A549 (cell line): ENCODE measurements at regions not wholly inside any gene's neighbourhood (a gene's known extent, or its start where the extent isn't known, plus 50 kb on each side); places are given as distances from the start of the nearest gene placed in this dataset.

Experiments used
- ATAC-seq, 2 experiments: fragments of 200-7000 bp in 1 of 2; fragments of >200 bp in 1 of 2; cut with Nextera tagmentation in 1 of 2; cut with Tn5 transposase in 1 of 2; 3 replicates each; pipeline versions ENCODE4 v1.8.0 to v1.9.1; 2018 to 2020; ENCODE audit warnings: mild to moderate bottlenecking in 1 of 2, moderate library complexity in 1 of 2
- CTCF ChIA-PET: fragments of 300-600 bp; sonication (Branson Sonifier 250); formaldehyde crosslinking; extraction: SDS; loops from one replicate; lab custom pipeline; 2021; ENCODE audit warnings: antibody characterized with exemption, inconsistent platforms; lab: Yijun Ruan, JAX
- POLR2A ChIA-PET: fragments of 350-600 bp; formaldehyde crosslinking; extraction: SDS; loops from one replicate; lab custom pipeline; 2021; ENCODE audit warnings: antibody characterized with exemption, inconsistent platforms; lab: Yijun Ruan, JAX
- DNase-seq, 2 experiments: peaks; one replicate each; pipeline versions ENCODE4 v3.0.0 to v3.0.0-alpha.2; 2011 to 2016; ENCODE audit warnings: low read depth in 1 of 2, low spot score in 1 of 2
- FAIRE-seq: peaks from 2 replicates; lab custom pipeline; 2011; peaks lifted over from hg19 to GRCh38; lab: Jason Lieb, UNC
- H3K27ac ChIP-seq, 2 experiments: fragments of >200 bp; sonication (Bioruptor Twin); formaldehyde crosslinking; 3 replicates each; pipeline ENCODE4 v1.5.1; 2016 to 2017
- H3K4me1 ChIP-seq: fragments of >200 bp; sonication (Bioruptor Twin); formaldehyde crosslinking; 3 replicates; pipeline ENCODE4 v1.6.1; 2016
- H3K4me2 ChIP-seq: fragments of >200 bp; sonication (Bioruptor Twin); formaldehyde crosslinking; 3 replicates; pipeline ENCODE4 v1.6.1; 2016
- H3K4me3 ChIP-seq: fragments of >200 bp; sonication (Bioruptor Twin); formaldehyde crosslinking; 3 replicates; pipeline ENCODE4 v1.5.1; 2016
- H3K9me3 ChIP-seq: fragments of >200 bp; sonication (Bioruptor Twin); formaldehyde crosslinking; 3 replicates; pipeline ENCODE4 v1.6.1; 2016
- CBX2 ChIP-seq: fragments of 200-600 bp; sonication (generic); IDR thresholded peaks from 2 replicates; pipeline ENCODE4 v1.6.1; 2016; ENCODE audit warnings: low read depth, mild to moderate bottlenecking, borderline replicate concordance
- CHD2 ChIP-seq: fragments of 150-350 bp; IDR thresholded peaks from 2 replicates; pipeline ENCODE4 v1.6.1; 2014; ENCODE audit warnings: low read length; ENCODE audit not compliant: partially characterized antibody
- CHD4 ChIP-seq: fragments of 200-600 bp; sonication (generic); IDR thresholded peaks from 2 replicates; pipeline ENCODE4 v1.6.1; 2016; ENCODE audit warnings: antibody characterized with exemption, mild to moderate bottlenecking, borderline replicate concordance
- FOSL2 ChIP-seq, 2 experiments: fragments of 450-650 bp in 1 of 2; fragments of >200 bp in 1 of 2; sonication (Bioruptor Twin) in 1 of 2; formaldehyde crosslinking; IDR thresholded peaks; 2 replicates each; pipeline versions ENCODE4 v1.5.0 to v1.6.1; 2016 to 2020; ENCODE audit warnings: mild to moderate bottlenecking in 1 of 2, moderate library complexity in 1 of 2
- FOXS1 ChIP-seq: fragments of 250-450 bp; sonication (Bioruptor Pico); IDR thresholded peaks from 2 replicates; pipeline ENCODE4 v1.5.0; 2020; ENCODE audit warnings: mild to moderate bottlenecking, moderate library complexity
- GATA3 ChIP-seq: IDR thresholded peaks from 2 replicates; pipeline ENCODE4 v1.6.1; 2012; ENCODE audit warnings: borderline replicate concordance
- HEYL ChIP-seq: fragments of 250-450 bp; sonication (Bioruptor Pico); IDR thresholded peaks from 2 replicates; pipeline ENCODE4 v1.8.0; 2021; ENCODE audit warnings: mild to moderate bottlenecking, moderate library complexity
- HOXA7 ChIP-seq: fragments of 250-450 bp; sonication (Bioruptor Pico); IDR thresholded peaks from 2 replicates; pipeline ENCODE4 v1.5.0; 2020; ENCODE audit warnings: mild to moderate bottlenecking, moderate library complexity
- HOXB13 ChIP-seq: fragments of 250-450 bp; sonication (Bioruptor Pico); IDR thresholded peaks from 2 replicates; pipeline ENCODE4 v1.5.0; 2020; ENCODE audit warnings: low read depth, mild to moderate bottlenecking, moderate library complexity
- HOXB5 ChIP-seq: fragments of 250-450 bp; sonication (Bioruptor Pico); IDR thresholded peaks from 2 replicates; pipeline ENCODE4 v1.5.0; 2020; ENCODE audit warnings: mild to moderate bottlenecking, moderate library complexity
- JUNB ChIP-seq: fragments of >200 bp; sonication (Bioruptor Twin); formaldehyde crosslinking; IDR thresholded peaks from 2 replicates; pipeline ENCODE4 v1.6.1; 2016
- KDM1A ChIP-seq: fragments of 200-600 bp; sonication (generic); IDR thresholded peaks from 2 replicates; pipeline ENCODE4 v1.6.1; 2016; ENCODE audit warnings: low read depth, mild to moderate bottlenecking
- MAX ChIP-seq: IDR thresholded peaks from 2 replicates; pipeline ENCODE4 v1.6.1; 2012
- NPAS2 ChIP-seq: fragments of 250-450 bp; sonication (Bioruptor Pico); IDR thresholded peaks from 2 replicates; pipeline ENCODE4 v1.8.0; 2022; ENCODE audit warnings: mild to moderate bottlenecking, moderate library complexity, borderline replicate concordance
- PHF8 ChIP-seq: fragments of 200-600 bp; sonication (generic); IDR thresholded peaks from 2 replicates; pipeline ENCODE4 v1.6.1; 2016; ENCODE audit warnings: low read depth, mild to moderate bottlenecking, antibody characterized with exemption, moderate library complexity, borderline replicate concordance
- POLR2AphosphoS2 ChIP-seq: conservative IDR thresholded peaks from 2 replicates; pipeline ENCODE4 v1.6.1; 2012; ENCODE audit warnings: low read length, improper control_type of control experiment, inconsistent platforms
- RARB ChIP-seq: fragments of 250-450 bp; sonication (Bioruptor Pico); IDR thresholded peaks from 2 replicates; pipeline ENCODE4 v1.8.0; 2021; ENCODE audit warnings: mild to moderate bottlenecking, moderate library complexity
- REST ChIP-seq: fragments of 200-600 bp; sonication (generic); IDR thresholded peaks from 2 replicates; pipeline ENCODE4 v1.6.1; 2016; ENCODE audit warnings: antibody characterized with exemption, mild to moderate bottlenecking, moderate library complexity
- RFX5 ChIP-seq: fragments of 450-650 bp; IDR thresholded peaks from 2 replicates; pipeline ENCODE4 v1.7.1; 2014; ENCODE audit warnings: antibody characterized with exemption, mild to moderate bottlenecking, moderate library complexity
- RNF2 ChIP-seq: fragments of 200-600 bp; sonication (generic); IDR thresholded peaks from 2 replicates; pipeline ENCODE4 v1.6.1; 2016; ENCODE audit warnings: low read depth, mild to moderate bottlenecking, antibody characterized with exemption, moderate library complexity, borderline replicate concordance
- SREBF2 ChIP-seq: fragments of 450-650 bp; IDR thresholded peaks from 2 replicates; pipeline ENCODE4 v1.6.1; 2014; ENCODE audit warnings: mild to moderate bottlenecking, moderate library complexity
- ZC3H11A ChIP-seq: fragments of 450-650 bp; IDR thresholded peaks from 2 replicates; pipeline ENCODE4 v1.6.1; 2014; ENCODE audit warnings: antibody characterized with exemption, mild to moderate bottlenecking
- ZSCAN20 ChIP-seq: fragments of 250-450 bp; sonication (Bioruptor Pico); IDR thresholded peaks from 2 replicates; pipeline ENCODE4 v1.8.0; 2022; ENCODE audit warnings: mild to moderate bottlenecking, moderate library complexity
- WGBS: methylation state at CpG from one replicate; pipeline ENCODE4 v1.1.6; 2017; ENCODE audit errors: missing lambda C conversion rate; 5-methylcytosine and 5-hydroxymethylcytosine counted together
- TF ChIP-seq, protein P1 (sequence below): fragments of >200 bp; sonication (Bioruptor Twin); formaldehyde crosslinking; IDR thresholded peaks from 3 replicates; pipeline ENCODE4 v1.6.1; 2016
- TF ChIP-seq, protein P2 (sequence below): fragments of 150-350 bp; IDR thresholded peaks from 2 replicates; pipeline ENCODE4 v1.6.1; 2014; ENCODE audit warnings: low read depth, mild to moderate bottlenecking, low read length

DNA sequence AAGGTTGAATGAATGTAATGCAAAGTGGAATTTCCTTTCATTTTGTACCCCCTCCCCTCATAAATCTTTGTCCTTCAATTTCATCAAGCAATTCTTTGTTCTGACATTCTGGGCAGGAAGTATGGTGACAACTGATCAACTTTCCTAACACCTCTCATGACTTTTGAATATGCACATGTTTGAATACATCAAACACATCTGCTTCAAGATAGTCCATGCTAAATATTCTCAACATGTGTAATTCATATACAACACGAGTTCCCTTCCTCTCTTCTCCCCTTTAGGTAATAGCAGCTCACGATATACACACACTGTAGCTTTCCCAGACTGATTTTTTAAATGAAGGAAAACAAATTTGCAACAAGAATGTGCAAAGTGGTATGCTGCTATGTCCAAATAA lies 103.6 kb upstream of the EFNA5 start:
- Histone ChIP-seq H3K4me2 (no peak overlapping the region), H3K4me1 (no peaks in the 10 kb centered on the region), H3K9me3 (no peaks in the 10 kb centered on the region), H3K27ac (no peak overlapping the region), H3K4me3 (no peak overlapping the region)
- no peak for DNase-seq
- no peak for ATAC-seq
- TF ChIP-seq POLR2AphosphoS2 (no peak), JUNB (no peak), FOXS1 (CRISPR knock-in tag) (no peak), RARB (CRISPR knock-in tag) (no peak), CHD2 (no peak)
- ChIA-PET CTCF (no interaction called here), POLR2A (no interaction called here)
- WGBS: 25% methylated on average over 2 of the region's 2 CpGs
- no peak for FAIRE-seq

DNA sequence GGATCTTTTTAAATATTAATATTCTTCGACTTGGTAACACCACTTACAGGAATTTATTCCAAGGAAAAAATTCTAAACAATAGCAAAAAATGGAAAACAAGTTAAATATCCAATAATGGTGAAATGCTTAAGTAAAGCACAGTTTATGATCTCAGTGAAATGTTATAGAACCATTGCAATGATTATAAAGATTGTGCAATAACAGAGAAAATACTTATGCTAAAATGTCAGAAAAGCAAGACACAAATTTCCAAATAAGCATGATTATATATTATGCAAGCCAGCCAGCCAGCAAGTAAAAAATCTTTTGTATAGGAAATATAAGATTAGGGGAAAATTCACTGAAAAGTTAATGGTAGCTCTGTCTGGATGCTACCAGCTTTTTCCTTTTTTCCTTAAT lies 102.7 kb upstream of the EFNA5 start:
- ATAC-seq (no peak), DNase-seq (no peak), FAIRE-seq (no peak)
- no peak for TF ChIP-seq MAX
- no peak for TF ChIP-seq NPAS2 (CRISPR knock-in tag)
- TF ChIP-seq RFX5: no peak
- no peak for TF ChIP-seq RNF2
- no peak for TF ChIP-seq HOXA7 (CRISPR knock-in tag)
- no peak for TF ChIP-seq CHD4
- TF ChIP-seq GATA3: no peak
- TF ChIP-seq HOXB5 (CRISPR knock-in tag): no peak
- no peak for TF ChIP-seq CBX2
- Histone ChIP-seq H3K4me3 (no peak overlapping the region), H3K4me2 (no peak overlapping the region), H3K4me1 (no peaks in the 10 kb centered on the region), H3K27ac (no peak overlapping the region), H3K9me3 (no peaks in the 10 kb centered on the region)
- 3% methylated on average over 1 of the region's 1 CpG for WGBS
- CTCF ChIA-PET: interaction anchor here (0.9 kb wide), 1 partner anchor 14 kb away, joined by 3 read pairs; no protein-coding TSS in a partner anchor
- POLR2A ChIA-PET: no interaction called here

GRCh38 chr5:107772418-107773310 lies 101.9 kb upstream of the EFNA5 start:
- WGBS: 55% methylated on average over 11 of the region's 11 CpGs

DNA sequence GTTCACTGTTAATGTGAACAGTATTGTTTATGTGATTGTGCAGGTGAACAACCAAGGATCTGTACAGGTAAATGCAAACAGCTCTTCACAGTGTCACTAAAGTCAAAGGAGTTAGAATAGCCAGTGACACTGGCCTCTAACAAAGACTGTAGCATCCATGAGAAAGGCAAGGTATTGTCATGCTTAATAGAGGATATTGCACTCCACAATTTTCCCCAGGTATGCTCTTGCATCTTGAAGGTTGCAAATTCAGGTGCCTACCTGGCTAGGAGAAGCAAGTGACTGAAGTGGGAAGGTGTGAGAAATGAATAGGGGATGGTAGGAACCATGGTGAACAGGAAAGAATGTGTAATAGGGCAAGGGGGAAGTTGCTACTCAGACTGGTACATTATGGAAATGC lies 101.2 kb upstream of the EFNA5 start:
- H3K4me2 ChIP-seq: no peak overlapping the region
- DNase-seq: no peak
- no peak for ATAC-seq

More at GRCh38 chr5:107772418-107773310, 101.9 kb upstream of the EFNA5 start:
- FAIRE-seq (no peak), DNase-seq (no peak), ATAC-seq (no peak)
- ChIA-PET POLR2A (no interaction called here), CTCF (interaction anchor here (0.9 kb wide), 1 partner anchor 13 kb away, joined by 3 read pairs; no protein-coding TSS in a partner anchor)
- Histone ChIP-seq H3K4me2 (no peak overlapping the region), H3K9me3 (no peaks in the 10 kb centered on the region), H3K4me3 (no peak overlapping the region), H3K4me1 (no peaks in the 10 kb centered on the region), H3K27ac (no peak overlapping the region)
- TF ChIP-seq RFX5: no peak
- TF ChIP-seq PHF8: no peak
- TF ChIP-seq ZSCAN20 (CRISPR knock-in tag): no peak
- no peak for TF ChIP-seq ZC3H11A
- no peak for TF ChIP-seq FOXS1 (CRISPR knock-in tag)
- no peak for TF ChIP-seq KDM1A
- TF ChIP-seq FOSL2 (IDR thresholded peaks at IDR 0.05): no peak
- no peak for TF ChIP-seq FOSL2 (CRISPR knock-in tag; IDR thresholded peaks at IDR 0.05)
- TF ChIP-seq GATA3: no peak

More for the DNA sequence above, 101.2 kb upstream of the EFNA5 start:
- Histone ChIP-seq H3K4me1 (no peaks in the 10 kb centered on the region), H3K4me3 (no peak overlapping the region), H3K9me3 (no peaks in the 10 kb centered on the region), H3K27ac (no peak overlapping the region)
- CTCF ChIA-PET: no interaction called here
- TF ChIP-seq HEYL: no peak
- TF ChIP-seq HOXA7 (CRISPR knock-in tag): no peak
- TF ChIP-seq, protein P1, sequence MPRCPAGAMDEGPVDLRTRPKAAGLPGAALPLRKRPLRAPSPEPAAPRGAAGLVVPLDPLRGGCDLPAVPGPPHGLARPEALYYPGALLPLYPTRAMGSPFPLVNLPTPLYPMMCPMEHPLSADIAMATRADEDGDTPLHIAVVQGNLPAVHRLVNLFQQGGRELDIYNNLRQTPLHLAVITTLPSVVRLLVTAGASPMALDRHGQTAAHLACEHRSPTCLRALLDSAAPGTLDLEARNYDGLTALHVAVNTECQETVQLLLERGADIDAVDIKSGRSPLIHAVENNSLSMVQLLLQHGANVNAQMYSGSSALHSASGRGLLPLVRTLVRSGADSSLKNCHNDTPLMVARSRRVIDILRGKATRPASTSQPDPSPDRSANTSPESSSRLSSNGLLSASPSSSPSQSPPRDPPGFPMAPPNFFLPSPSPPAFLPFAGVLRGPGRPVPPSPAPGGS: no peak
- no peak for TF ChIP-seq REST
- TF ChIP-seq SREBF2: no peak
- no peak for TF ChIP-seq HOXB13 (CRISPR knock-in tag)
- TF ChIP-seq, protein P2, sequence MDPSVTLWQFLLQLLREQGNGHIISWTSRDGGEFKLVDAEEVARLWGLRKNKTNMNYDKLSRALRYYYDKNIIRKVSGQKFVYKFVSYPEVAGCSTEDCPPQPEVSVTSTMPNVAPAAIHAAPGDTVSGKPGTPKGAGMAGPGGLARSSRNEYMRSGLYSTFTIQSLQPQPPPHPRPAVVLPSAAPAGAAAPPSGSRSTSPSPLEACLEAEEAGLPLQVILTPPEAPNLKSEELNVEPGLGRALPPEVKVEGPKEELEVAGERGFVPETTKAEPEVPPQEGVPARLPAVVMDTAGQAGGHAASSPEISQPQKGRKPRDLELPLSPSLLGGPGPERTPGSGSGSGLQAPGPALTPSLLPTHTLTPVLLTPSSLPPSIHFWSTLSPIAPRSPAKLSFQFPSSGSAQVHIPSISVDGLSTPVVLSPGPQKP: no peak
- POLR2A ChIA-PET: no interaction called here
- FAIRE-seq: no peak
